ENCODE measurements at regions not wholly inside any gene's neighbourhood (a gene's known extent, or its start where the extent isn't known, plus 50 kb on each side); places are given as distances from the start of the nearest gene placed in this dataset.
A peak's percentile ranks its signal among the peaks of the same experiment; 100 is the strongest.
"Not testable (repeated sequence)": the region's sequence is repeated elsewhere in the genome, so short reads cannot be mapped to it uniquely, and the experiment has no call there.

GRCh38 chr22:22168941-22169867 is 75.4 kb upstream of the VPREB1 start:
- no peak for DNase-seq

- no peak for DNase-seq
Observed at GRCh38 chr22:22168190-22168940, 76.2 kb upstream of the VPREB1 start.

DNA sequence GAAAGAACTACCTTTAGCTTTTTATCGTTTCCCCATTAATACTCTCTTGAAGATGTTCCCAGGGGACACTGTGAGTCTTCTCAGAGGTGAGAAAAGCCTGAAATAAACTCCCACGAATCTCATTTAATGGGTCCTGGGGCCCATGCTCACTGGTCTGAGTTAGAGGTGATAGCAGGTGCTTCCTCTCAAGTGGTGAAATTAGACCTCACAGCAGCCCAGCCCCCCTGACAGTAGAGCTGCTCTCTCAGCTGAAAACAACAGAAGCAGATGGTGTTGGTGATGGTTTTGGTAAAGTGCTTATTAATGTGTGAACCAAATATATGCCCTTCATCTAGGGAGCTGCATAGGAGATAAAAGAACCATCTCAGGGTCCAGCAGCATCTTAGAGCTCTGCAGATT is 76.8 kb upstream of the VPREB1 start:
- peak; percentile 3 to 4 for DNase-seq

- no peak for DNase-seq
Observed at GRCh38 chr22:22166941-22167713, 77.5 kb upstream of the VPREB1 start.

GRCh38 chr22:22165936-22166710 is 78.5 kb upstream of the VPREB1 start:
- no peak for DNase-seq

- no peak for DNase-seq
Observed at GRCh38 chr22:22164541-22165272, 79.9 kb upstream of the VPREB1 start.

DNA sequence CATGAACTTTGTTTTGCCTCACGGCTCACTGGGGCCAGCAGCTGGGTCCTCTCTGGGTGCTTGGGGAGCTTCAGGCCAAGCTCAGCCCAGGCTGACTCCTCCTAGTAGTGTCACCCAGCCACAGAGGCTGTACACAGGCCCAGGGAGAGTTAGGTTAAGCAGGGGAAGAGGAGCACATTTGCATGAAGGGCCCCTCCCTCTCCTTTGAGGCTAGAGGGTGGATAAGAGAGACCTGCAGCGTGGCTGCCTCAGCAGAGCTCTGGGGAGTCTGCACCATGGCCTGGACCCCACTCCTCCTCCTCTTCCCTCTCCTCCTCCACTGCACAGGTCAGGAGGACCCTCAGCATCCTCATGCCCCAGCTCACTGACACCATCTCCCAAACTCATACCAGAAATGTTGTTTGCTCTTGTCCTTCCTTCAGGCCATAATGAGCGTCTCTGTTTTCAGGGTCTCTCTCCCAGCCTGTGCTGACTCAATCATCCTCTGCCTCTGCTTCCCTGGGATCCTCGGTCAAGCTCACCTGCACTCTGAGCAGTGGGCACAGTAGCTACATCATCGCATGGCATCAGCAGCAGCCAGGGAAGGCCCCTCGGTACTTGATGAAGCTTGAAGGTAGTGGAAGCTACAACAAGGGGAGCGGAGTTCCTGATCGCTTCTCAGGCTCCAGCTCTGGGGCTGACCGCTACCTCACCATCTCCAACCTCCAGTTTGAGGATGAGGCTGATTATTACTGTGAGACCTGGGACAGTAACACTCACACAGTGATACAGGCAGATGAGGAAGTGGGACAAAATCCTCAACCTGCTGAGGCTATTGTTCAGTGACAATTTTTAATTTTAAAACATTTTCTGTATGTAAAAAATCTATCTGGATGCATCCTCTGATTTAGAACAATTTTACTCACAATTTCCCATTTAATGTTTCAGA is 82.4 kb upstream of the VPREB1 start:
- DNase-seq = no peak

DNA sequence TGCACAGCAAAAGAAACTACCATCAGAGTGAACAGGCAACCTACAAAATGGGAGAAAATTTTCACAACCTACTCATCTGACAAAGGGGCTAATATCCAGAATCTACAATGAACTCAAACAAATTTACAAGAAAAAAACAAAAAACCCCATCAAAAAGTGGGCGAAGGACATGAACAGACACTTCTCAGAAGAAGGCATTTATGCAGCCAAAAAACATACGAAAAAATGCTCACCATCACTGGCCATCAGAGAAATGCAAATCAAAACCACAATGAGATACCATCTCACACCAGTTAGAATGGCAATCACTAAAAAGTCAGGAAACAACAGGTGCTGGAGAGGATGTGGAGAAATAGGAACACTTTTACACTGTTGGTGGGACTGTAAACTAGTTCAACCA is 83.8 kb upstream of the VPREB1 start:
- not testable (repeated sequence) for DNase-seq

DNA sequence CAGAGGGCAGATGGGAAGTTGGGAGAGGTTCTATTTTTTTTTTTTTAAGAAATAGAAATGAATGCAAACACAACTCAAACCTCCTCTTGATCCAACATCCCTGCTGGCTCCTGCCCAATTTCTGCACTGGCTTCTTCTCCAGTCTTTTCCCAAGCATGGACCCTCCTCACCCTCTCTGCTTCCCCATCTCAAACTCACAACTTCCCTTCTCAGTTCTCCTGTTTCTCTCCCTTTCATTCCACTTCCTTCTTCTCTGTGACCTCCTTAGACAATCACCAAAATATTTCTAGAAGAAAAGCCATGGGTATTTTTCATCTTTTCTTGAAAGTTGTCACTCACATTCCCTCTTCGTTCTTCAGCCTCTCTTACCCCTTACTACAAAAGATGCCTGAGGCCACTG is 85.2 kb upstream of the VPREB1 start:
- DNase-seq = no peak

DNA sequence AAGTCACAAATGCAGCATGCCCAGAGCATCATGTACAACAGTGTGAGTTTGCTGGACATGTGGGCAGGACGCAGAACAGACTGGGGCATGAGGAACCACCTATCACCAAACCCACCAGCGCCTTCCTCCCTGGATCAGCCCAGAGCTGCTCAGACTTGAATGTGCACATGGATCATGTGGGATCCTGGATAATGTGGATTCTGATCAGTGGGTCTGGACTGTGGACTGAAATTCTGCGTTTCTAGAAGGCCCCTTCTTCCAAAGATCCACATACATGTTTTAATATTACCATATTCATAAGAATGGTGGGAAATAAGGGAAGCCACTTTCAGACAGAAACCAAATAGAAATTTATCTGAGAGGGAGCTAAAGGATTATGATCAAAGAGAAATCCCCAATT is 85.6 kb upstream of the VPREB1 start:
- DNase-seq = no peak

DNA sequence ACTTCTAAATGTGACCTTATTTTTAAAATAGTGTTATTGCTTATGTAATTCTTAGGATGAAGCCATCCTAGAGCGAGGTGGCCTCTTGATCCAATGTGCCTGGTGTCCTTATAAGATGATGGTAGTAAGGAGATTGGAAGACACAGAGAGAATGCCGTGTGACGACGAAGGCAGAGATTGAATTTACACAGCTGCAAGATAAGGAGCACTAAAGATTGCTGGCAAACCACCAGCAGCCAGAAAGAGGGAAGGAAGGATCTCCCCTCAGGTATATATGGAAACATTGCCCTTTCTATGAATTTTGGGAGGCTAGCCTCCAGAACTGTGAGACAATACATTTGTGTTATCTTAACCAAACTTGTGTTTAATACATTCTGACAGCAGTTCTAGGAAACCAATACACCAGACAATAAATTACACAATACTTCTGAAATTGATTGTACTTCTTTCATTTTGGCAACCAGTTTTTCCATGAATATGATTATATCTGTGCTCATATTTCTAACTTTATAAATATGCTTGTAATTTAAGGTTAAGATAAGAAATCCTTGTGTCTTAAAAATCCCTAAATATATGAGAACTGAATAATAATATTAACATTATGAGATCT is 86.3 kb upstream of the VPREB1 start:
- DNase-seq = no peak

DNA sequence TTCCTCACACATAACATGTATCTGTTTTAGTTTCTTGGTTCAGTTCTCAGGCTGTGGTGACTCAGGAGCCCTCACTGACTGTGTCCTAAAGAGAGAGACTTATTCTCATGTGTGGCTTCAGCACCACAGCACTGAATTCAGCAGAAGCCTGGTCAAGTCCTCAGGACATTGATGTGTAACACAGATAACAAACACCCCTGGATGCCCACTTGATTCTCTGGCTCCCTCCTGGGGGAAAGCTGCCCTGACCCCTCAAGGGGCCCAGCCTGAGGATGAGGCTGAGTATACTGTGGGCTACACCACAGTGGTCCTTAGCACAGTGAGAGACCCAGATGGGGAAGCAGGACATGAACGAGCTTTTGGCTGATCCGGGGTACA is 87.2 kb upstream of the VPREB1 start:
- no peak for DNase-seq

DNA sequence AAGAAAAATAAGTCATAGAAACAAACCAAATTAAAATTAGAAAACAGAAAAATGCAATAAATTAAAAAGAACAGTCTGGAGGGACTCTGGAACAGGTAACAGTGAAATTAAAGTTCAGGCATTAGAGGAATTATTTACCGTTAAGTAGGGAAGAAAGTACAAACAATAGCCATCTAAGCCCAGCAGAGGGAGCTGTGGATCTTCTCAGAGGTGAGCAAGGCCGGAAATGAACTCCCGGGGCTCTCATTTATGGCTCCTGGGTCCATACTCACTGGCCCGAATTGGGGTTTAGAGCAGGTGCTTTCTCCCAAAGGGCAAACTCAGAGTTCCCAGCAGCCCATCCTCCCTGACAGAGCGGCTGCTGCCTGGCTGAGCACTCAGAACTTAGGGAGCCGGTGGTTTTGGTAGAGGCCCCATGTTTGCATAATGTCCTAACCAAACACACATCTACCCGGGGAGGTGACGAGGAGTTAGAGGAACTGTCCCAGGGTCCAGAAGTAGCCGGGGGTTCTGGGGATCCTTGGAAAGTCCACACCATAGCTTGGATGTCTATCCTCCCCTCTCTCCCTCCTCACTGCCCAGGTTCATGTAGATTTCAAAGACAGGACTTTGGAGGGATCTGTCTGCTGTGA is 87.8 kb upstream of the VPREB1 start:
- DNase-seq = peak; percentile 52 to 56

DNA sequence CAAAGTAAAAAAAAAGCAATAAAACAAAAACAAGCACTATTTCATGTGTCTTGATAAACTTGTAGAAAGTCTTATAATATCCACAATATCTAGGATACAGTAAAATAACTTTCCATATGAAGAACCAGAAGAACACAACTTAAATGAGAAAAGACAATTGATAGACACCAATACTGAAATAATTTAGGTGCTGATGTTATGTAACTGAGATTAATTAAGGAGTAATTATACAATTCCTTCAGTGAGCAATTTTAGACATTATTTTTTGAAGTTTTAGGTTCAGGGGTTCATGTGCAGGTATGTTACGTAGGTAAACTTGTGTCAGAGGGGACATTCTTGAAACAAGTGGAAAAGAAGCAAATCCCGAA is 88.3 kb upstream of the VPREB1 start:
- no peak for DNase-seq

GRCh38 chr22:22155607-22156006 is 89.0 kb upstream of the VPREB1 start:
- no peak for DNase-seq

- DNase-seq = no peak
Observed at GRCh38 chr22:22155146-22155545, 89.4 kb upstream of the VPREB1 start.

DNA sequence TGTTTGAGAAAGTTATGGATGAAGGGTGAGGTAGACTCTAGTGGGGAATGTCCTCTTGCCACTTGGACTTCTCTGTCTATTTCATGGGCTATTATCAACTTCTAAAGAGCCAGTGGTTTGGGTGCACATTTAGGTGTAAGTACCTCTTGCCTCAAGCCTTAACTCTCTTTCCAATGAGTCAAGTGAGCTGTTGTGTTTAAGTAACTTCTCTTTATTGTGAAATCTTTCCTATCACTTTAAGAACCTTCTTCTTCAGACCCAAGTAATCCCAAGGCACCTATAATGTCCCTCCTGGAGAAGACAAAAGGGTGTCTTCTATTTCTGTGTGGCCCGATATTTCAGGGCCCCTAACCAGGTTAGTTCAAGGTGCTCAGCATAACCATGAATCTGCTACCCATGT is 90.5 kb upstream of the VPREB1 start:
- no peak for DNase-seq

- DNase-seq = no peak
Observed at GRCh38 chr22:22151308-22151707, 93.3 kb upstream of the VPREB1 start.

- DNase-seq = no peak
Observed at GRCh38 chr22:22150457-22150856, 94.1 kb upstream of the VPREB1 start.

- DNase-seq = no peak
Observed at GRCh38 chr22:22148905-22149304, 95.7 kb upstream of the VPREB1 start.

Data from NCI-H2081 (cell line).